Progenitor cell of endocrine pancreas (in vitro differentiated cells): ENCODE measurements at regions not wholly inside any gene's neighbourhood (a gene's known extent, or its start where the extent isn't known, plus 50 kb on each side); places are given as distances from the start of the nearest gene placed in this dataset.

Experiments
- DNase-seq: peaks from one replicate; pipeline ENCODE4 v3.0.0; 2021; ENCODE audit warnings: low spot score; ENCODE audit not compliant: unreplicated experiment
- H3K27ac Mint-ChIP-seq: 2 replicates; pipeline ENCODE4 v1.8.0; 2021; ENCODE audit warnings: mild to moderate bottlenecking, moderate library complexity, mixed read lengths
- H3K27me3 Mint-ChIP-seq: 2 replicates; pipeline ENCODE4 v1.8.0; 2021; ENCODE audit warnings: mixed read lengths
- H3K36me3 Mint-ChIP-seq: 2 replicates; pipeline ENCODE4 v1.8.0; 2022; ENCODE audit warnings: mixed read lengths; ENCODE audit not compliant: insufficient read depth
- H3K4me1 Mint-ChIP-seq: 2 replicates; pipeline ENCODE4 v1.8.0; 2021; ENCODE audit warnings: low read depth, mixed read lengths
- H3K4me3 Mint-ChIP-seq: 2 replicates; pipeline ENCODE4 v1.8.0; 2021; ENCODE audit warnings: low read depth, mild to moderate bottlenecking, moderate library complexity, mixed read lengths
- H3K9me3 Mint-ChIP-seq: 2 replicates; pipeline ENCODE4 v1.8.0; 2021; ENCODE audit warnings: low read depth, mixed read lengths
- CTCF ChIP-seq: fragments of 200-600 bp; sonication (generic); IDR thresholded peaks from one replicate; pipeline ENCODE4 v1.5.0; 2021; ENCODE audit warnings: antibody characterized with exemption, mild to moderate bottlenecking; ENCODE audit not compliant: unreplicated experiment

DNA sequence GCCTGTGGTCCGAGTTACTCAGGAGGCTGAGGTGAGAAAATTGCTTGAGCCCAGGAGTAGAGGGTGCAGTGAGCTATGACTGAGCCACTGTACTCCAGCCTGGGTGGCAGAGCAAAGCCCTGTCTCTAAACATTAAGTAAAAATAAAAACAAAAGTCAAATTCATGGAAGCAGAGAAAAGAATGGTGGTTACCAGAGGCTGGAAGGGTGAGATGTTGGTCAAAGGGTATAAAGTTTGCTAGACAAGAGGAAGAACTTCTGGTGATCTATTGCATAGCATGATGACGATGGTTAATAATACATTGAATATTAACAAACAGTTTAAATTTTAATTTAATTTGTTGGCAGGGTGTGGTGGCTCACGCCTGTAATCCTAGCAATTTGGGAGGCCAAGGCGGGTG, 68.1 kb downstream of the CRPPA start:
- TF ChIP-seq CTCF, result no peak
- peaks cover 16% of the 10 kb centered on the region for H3K9me3 Mint-ChIP-seq
- H3K4me1 Mint-ChIP-seq, result no peaks in the 10 kb centered on the region
- no peak overlapping the region for H3K27ac Mint-ChIP-seq
- no peaks in the 10 kb centered on the region for H3K27me3 Mint-ChIP-seq
- H3K4me3 Mint-ChIP-seq, result no peak overlapping the region
- DNase-seq, result no peak
- H3K36me3 Mint-ChIP-seq, result no peaks in the 10 kb centered on the region

GRCh38 chr7:16350634-16351033, 70.7 kb downstream of the CRPPA start:
- no peak for DNase-seq
- H3K27me3 Mint-ChIP-seq, result no peaks in the 10 kb centered on the region
- H3K36me3 Mint-ChIP-seq, result no peaks in the 10 kb centered on the region
- no peaks in the 10 kb centered on the region for H3K4me1 Mint-ChIP-seq
- no peak overlapping the region for H3K4me3 Mint-ChIP-seq
- TF ChIP-seq CTCF, result no peak
- H3K9me3 Mint-ChIP-seq, result peaks cover 16% of the 10 kb centered on the region
- no peak overlapping the region for H3K27ac Mint-ChIP-seq

GRCh38 chr7:16348251-16348650, 73.1 kb downstream of the CRPPA start:
- no peak for DNase-seq
- Mint-ChIP-seq H3K27me3 (no peaks in the 10 kb centered on the region), H3K27ac (peak overlapping the region; percentile 43), H3K4me1 (no peaks in the 10 kb centered on the region), H3K9me3 (peaks cover 26% of the 10 kb centered on the region), H3K4me3 (no peak overlapping the region), H3K36me3 (no peaks in the 10 kb centered on the region)
- no peak for TF ChIP-seq CTCF

DNA sequence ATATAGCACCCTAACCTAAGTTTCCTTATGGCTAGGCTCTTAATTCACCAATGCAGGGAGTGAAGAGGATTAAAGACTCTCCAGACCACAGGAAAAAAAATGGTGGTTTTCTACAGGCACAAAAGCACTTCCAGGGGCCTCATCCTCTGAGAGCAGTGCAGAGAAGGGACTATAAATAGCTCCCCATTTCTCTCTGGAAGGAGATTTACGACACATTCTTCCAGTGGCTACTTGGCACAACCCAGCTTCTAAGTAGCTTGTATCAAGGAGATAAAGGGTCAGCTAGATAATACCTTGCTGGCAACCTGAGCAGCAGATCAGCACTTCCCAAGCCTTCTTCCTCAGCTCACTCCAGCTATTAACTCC, 73.5 kb downstream of the CRPPA start:
- H3K4me1 Mint-ChIP-seq, result no peaks in the 10 kb centered on the region
- DNase-seq, result no peak
- no peaks in the 10 kb centered on the region for H3K36me3 Mint-ChIP-seq
- no peak overlapping the region for H3K4me3 Mint-ChIP-seq
- no peak overlapping the region for H3K27ac Mint-ChIP-seq
- no peaks in the 10 kb centered on the region for H3K27me3 Mint-ChIP-seq
- no peak for TF ChIP-seq CTCF
- peaks cover 26% of the 10 kb centered on the region for H3K9me3 Mint-ChIP-seq

DNA sequence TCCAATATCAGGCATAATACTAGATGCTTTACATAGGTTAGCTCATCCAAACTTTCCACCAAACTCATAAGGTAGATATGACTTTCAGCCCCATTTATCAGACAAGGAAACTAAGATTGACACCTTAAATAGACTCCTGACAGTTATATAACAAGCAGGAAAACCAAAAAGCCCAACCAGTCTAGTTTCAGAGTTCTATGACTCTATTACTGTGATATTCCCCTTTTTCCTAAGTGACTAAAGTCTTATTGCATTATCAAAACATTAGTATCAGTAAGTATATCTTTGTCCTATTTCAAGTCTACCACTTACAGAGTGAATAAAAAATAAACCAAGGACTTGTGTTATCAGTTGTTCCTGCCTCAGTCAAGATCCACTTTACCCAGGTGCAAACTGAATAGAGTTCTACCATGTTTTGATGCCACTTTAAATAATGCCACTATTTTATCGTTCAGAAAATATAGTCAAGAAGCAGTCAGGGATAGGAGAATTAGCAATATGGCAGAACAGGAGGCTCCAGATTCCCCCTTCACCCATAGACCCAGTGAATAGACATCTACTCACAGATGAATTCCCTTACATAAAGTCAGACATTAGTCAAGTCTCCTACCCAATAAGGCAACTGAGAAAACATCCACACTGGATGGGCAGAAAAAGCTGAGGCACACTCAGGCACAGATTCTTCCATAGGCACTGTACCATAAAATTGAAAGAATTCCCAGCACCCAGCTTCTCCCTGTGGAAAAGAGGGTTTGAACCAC, 74.1 kb downstream of the CRPPA start:
- no peak overlapping the region for H3K4me3 Mint-ChIP-seq
- no peaks in the 10 kb centered on the region for H3K4me1 Mint-ChIP-seq

More for the DNA sequence above, 74.1 kb downstream of the CRPPA start:
- no peak for DNase-seq
- Mint-ChIP-seq H3K27ac (no peak overlapping the region), H3K27me3 (no peaks in the 10 kb centered on the region), H3K9me3 (peaks cover 26% of the 10 kb centered on the region), H3K36me3 (no peaks in the 10 kb centered on the region)
- no peak for TF ChIP-seq CTCF
